ENCODE measurements at regions not wholly inside any gene's neighbourhood (a gene's known extent, or its start where the extent isn't known, plus 50 kb on each side); places are given as distances from the start of the nearest gene placed in this dataset.

- H3K9me3 ChIP-seq (ENCODE audit: control insufficient read depth, low read length, poor library complexity, severe bottlenecking) = no peaks in the 10 kb centered on the region
- no peak overlapping the region for H3K4me3 Mint-ChIP-seq
- no peaks in the 10 kb centered on the region for H3K36me3 Mint-ChIP-seq (ENCODE audit: low read depth)
- H3K4me1 Mint-ChIP-seq = no peaks in the 10 kb centered on the region
- no peak for DNase-seq
- H3K27ac Mint-ChIP-seq = no peak overlapping the region
- no peaks in the 10 kb centered on the region for H3K27me3 Mint-ChIP-seq
- no peak for ATAC-seq
These were observed 58.8 kb upstream of the PLPP4 start for GRCh38 chr10:120398180-120398579.

GRCh38 chr10:120400601-120401000 lies 56.4 kb upstream of the PLPP4 start:
- Mint-ChIP-seq H3K27ac (no peak overlapping the region), H3K36me3 (ENCODE audit: low read depth) (no peaks in the 10 kb centered on the region), H3K4me3 (no peak overlapping the region), H3K27me3 (no peaks in the 10 kb centered on the region), H3K4me1 (no peaks in the 10 kb centered on the region)
- no peaks in the 10 kb centered on the region for H3K9me3 ChIP-seq (ENCODE audit: control insufficient read depth, low read length, poor library complexity, severe bottlenecking)
- DNase-seq (no peak), ATAC-seq (no peak)

- Mint-ChIP-seq H3K36me3 (ENCODE audit: low read depth) (no peaks in the 10 kb centered on the region), H3K27ac (no peak overlapping the region), H3K4me3 (no peak overlapping the region), H3K4me1 (no peaks in the 10 kb centered on the region), H3K27me3 (no peaks in the 10 kb centered on the region)
- ATAC-seq (no peak), DNase-seq (no peak)
- no peaks in the 10 kb centered on the region for H3K9me3 ChIP-seq (ENCODE audit: control insufficient read depth, low read length, poor library complexity, severe bottlenecking)
These were observed 54.8 kb upstream of the PLPP4 start for GRCh38 chr10:120402147-120402766.

DNA sequence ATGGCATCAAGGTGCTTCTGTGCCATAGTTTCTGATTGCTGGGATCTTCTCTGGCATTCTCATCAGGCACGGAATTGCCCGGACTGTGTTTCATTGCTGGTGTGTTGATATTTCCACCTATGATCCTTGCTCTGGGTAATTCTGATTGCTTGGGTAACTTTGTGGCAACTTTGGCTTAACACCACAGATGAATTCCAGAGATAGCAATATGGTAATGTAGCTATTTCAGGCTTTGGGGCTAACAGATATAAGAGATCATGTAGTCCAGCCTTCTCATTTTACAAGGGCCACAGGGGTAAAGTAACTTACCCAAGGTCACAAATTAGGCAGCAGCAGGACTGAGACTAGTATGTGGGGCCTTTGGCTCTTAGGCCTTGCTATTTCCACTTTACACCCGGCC lies 53.9 kb upstream of the PLPP4 start:
- Mint-ChIP-seq H3K4me3 (no peak overlapping the region), H3K36me3 (ENCODE audit: low read depth) (no peaks in the 10 kb centered on the region), H3K27me3 (no peaks in the 10 kb centered on the region), H3K4me1 (no peaks in the 10 kb centered on the region), H3K27ac (no peak overlapping the region)
- DNase-seq (no peak), ATAC-seq (no peak)
- no peaks in the 10 kb centered on the region for H3K9me3 ChIP-seq (ENCODE audit: control insufficient read depth, low read length, poor library complexity, severe bottlenecking)

GRCh38 chr10:120406376-120406775 lies 50.7 kb upstream of the PLPP4 start:
- Mint-ChIP-seq H3K4me3 (no peak overlapping the region), H3K27ac (no peak overlapping the region), H3K4me1 (no peaks in the 10 kb centered on the region), H3K27me3 (peaks cover 8% of the 10 kb centered on the region), H3K36me3 (ENCODE audit: low read depth) (no peaks in the 10 kb centered on the region)
- ATAC-seq (no peak), DNase-seq (no peak)
- no peaks in the 10 kb centered on the region for H3K9me3 ChIP-seq (ENCODE audit: control insufficient read depth, low read length, poor library complexity, severe bottlenecking)
